ENCODE measurements at regions not wholly inside any gene's neighbourhood (a gene's known extent, or its start where the extent isn't known, plus 50 kb on each side); places are given as distances from the start of the nearest gene placed in this dataset.
"Not testable (repeated sequence)": the region's sequence is repeated elsewhere in the genome, so short reads cannot be mapped to it uniquely, and the experiment has no call there.

GRCh38 chr17:77832180-77832560, 126.3 kb upstream of the TNRC6C start:
- DNase-seq = no peak

GRCh38 chr17:77833769-77834168, 124.7 kb upstream of the TNRC6C start:
- no peak for DNase-seq

GRCh38 chr17:77834170-77835115, 124.1 kb upstream of the TNRC6C start:
- peak; percentile 56 for DNase-seq

GRCh38 chr17:77836557-77837041, 121.9 kb upstream of the TNRC6C start:
- peak; percentile 31 for DNase-seq

- not testable (repeated sequence) for DNase-seq
Measured at GRCh38 chr17:77837072-77837471, 121.4 kb upstream of the TNRC6C start.

GRCh38 chr17:77837917-77838316, 120.6 kb upstream of the TNRC6C start:
- no peak for DNase-seq

GRCh38 chr17:77838748-77839697, 119.5 kb upstream of the TNRC6C start:
- DNase-seq = no peak

GRCh38 chr17:77839698-77840512, 118.6 kb upstream of the TNRC6C start:
- DNase-seq = no peak

- no peak for DNase-seq
Measured at GRCh38 chr17:77840513-77841165, 117.9 kb upstream of the TNRC6C start.

GRCh38 chr17:77841742-77842527, 116.6 kb upstream of the TNRC6C start:
- DNase-seq = no peak

- no peak for DNase-seq
Measured at GRCh38 chr17:77842528-77843147, 115.9 kb upstream of the TNRC6C start.

GRCh38 chr17:77843255-77843895, 115.1 kb upstream of the TNRC6C start:
- peak; percentile 82 for DNase-seq

- no peak for DNase-seq
Measured at GRCh38 chr17:77843896-77844295, 114.6 kb upstream of the TNRC6C start.

GRCh38 chr17:77844681-77845080, 113.8 kb upstream of the TNRC6C start:
- DNase-seq = no peak

- no peak for DNase-seq
Measured at GRCh38 chr17:77845541-77846225, 112.8 kb upstream of the TNRC6C start.

- peak; percentile 10 for DNase-seq
Measured at GRCh38 chr17:77846531-77847085, 111.9 kb upstream of the TNRC6C start.

- DNase-seq = no peak
Measured at GRCh38 chr17:77847221-77848085, 111.0 kb upstream of the TNRC6C start.

- no peak for DNase-seq
Measured at GRCh38 chr17:77848257-77848656, 110.2 kb upstream of the TNRC6C start.
